Uterus (tissue), 3 donors: ENCODE measurements at regions not wholly inside any gene's neighbourhood (a gene's known extent, or its start where the extent isn't known, plus 50 kb on each side); places are given as distances from the start of the nearest gene placed in this dataset.

Source experiments
- DNase-seq, 2 donors: peaks; one replicate each; pipeline ENCODE4 v3.0.0-alpha.2; 2019 to 2020
- H3K27ac ChIP-seq, 2 donors: fragments of 200-600 bp; sonication (generic); 1 replicate in 1 of 2; 2 replicates in 1 of 2; pipeline ENCODE4 v1.5.1; 2016 to 2018
- H3K27me3 ChIP-seq, 2 donors: fragments of 200-600 bp; sonication (generic); one replicate each; pipeline ENCODE4 v1.5.1; 2018 to 2019; ENCODE audit warnings: control low read depth in 1 of 2
- H3K36me3 ChIP-seq, 2 donors: fragments of 200-600 bp; sonication (generic); one replicate each; pipeline ENCODE4 v1.5.1; 2019; ENCODE audit warnings: control low read depth in 1 of 2
- H3K4me1 ChIP-seq, 2 donors: fragments of 200-600 bp; sonication (generic); one replicate each; pipeline ENCODE4 v1.5.1; 2018 to 2019; ENCODE audit warnings: control low read depth in 1 of 2
- H3K4me3 ChIP-seq, 2 donors: fragments of 200-600 bp; sonication (generic); 1 replicate in 1 of 2; 2 replicates in 1 of 2; pipeline ENCODE4 v1.5.1; 2018 to 2019; ENCODE audit warnings: mild to moderate bottlenecking in 1 of 2
- H3K9me3 ChIP-seq, 2 donors: fragments of 200-600 bp; sonication (generic); one replicate each; pipeline ENCODE4 v1.5.1; 2019; ENCODE audit warnings: control low read depth in 1 of 2
- POLR2A ChIP-seq, 2 donors: fragments of 450-650 bp; IDR thresholded peaks; one replicate each; pipeline ENCODE4 v1.6.1; 2016; ENCODE audit warnings: antibody characterized with exemption in 2 of 2, mild to moderate bottlenecking in 1 of 2, moderate library complexity in 1 of 2
- intact Hi-C: fragments of 100-400 bp; cut with DNase I; formaldehyde crosslinking; loops from one replicate; pipeline ENCODE4 v1.15.1; 2023; ENCODE audit warnings: low total_unique reads
- TF ChIP-seq, protein P1 (sequence below), 4 experiments: fragments of 200-600 bp in 2 of 4; fragments of 450-650 bp in 2 of 4; sonication (generic) in 2 of 4; IDR thresholded peaks; one replicate each; pipeline ENCODE4 v1.5.1; 2016 to 2019; ENCODE audit warnings: antibody characterized with exemption in 4 of 4, mild to moderate bottlenecking in 2 of 4, moderate library complexity in 1 of 4
- donor health status: DM: yes; HTN: yes; CAD: no.

DNA sequence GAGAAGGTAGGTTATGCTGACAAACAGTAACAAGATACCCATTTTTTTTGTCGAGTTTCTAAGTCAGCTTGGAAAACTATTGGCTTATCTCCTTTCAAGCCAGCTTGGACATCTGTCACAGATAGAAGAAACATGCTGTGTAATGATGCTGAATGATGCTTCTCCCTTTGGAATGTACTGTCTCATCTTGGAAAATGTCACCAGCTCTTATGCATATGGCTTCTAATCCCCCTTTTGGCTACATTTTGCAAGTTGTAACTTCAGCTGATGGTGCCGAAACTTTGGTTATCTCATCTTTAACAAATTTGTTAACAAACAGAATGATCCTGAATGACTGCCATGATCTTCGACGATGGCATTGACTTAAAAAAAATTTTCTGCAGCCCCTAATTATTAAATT, 68.8 kb upstream of the ST6GALNAC3 start:
- no peak for DNase-seq
- Histone ChIP-seq H3K4me3 (no peak overlapping the region), H3K36me3 (no peaks in the 10 kb centered on the region), H3K9me3 (no peaks in the 10 kb centered on the region), H3K27ac (no peak overlapping the region), H3K27me3 (no peaks in the 10 kb centered on the region), H3K4me1 (no peaks in the 10 kb centered on the region)
- intact Hi-C loops: no loop called here
- no peak for TF ChIP-seq POLR2A (IDR thresholded peaks at IDR 0.05)
- TF ChIP-seq, protein P1, sequence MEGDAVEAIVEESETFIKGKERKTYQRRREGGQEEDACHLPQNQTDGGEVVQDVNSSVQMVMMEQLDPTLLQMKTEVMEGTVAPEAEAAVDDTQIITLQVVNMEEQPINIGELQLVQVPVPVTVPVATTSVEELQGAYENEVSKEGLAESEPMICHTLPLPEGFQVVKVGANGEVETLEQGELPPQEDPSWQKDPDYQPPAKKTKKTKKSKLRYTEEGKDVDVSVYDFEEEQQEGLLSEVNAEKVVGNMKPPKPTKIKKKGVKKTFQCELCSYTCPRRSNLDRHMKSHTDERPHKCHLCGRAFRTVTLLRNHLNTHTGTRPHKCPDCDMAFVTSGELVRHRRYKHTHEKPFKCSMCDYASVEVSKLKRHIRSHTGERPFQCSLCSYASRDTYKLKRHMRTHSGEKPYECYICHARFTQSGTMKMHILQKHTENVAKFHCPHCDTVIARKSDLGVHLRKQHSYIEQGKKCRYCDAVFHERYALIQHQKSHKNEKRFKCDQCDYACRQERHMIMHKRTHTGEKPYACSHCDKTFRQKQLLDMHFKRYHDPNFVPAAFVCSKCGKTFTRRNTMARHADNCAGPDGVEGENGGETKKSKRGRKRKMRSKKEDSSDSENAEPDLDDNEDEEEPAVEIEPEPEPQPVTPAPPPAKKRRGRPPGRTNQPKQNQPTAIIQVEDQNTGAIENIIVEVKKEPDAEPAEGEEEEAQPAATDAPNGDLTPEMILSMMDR (IDR thresholded peaks at IDR 0.05): no peak

DNA sequence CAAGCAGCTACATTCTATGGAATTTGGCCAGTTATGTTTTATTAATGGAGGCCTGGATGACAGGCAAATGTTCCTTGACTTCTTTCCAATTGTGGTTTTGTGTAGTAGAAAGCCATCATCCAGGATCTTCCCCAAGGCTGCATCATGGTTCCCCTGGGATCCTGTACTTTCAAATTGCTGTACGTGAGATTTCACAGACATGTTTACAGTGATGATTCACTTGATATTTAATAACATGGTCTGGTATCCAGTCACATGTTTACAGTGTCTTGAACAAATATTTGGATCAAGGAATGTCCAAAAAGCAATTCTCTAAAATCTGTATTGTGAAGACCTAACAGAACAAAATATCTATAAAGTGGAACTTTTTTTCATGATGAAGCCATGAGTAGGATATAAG, 68.3 kb upstream of the ST6GALNAC3 start:
- H3K4me1 ChIP-seq: no peaks in the 10 kb centered on the region
- no peak for DNase-seq
- intact Hi-C loops: no loop called here
- H3K27me3 ChIP-seq: no peaks in the 10 kb centered on the region
- no peak overlapping the region for H3K4me3 ChIP-seq
- H3K9me3 ChIP-seq: no peaks in the 10 kb centered on the region
- H3K36me3 ChIP-seq: no peaks in the 10 kb centered on the region
- TF ChIP-seq POLR2A (IDR thresholded peaks at IDR 0.05): no peak
- TF ChIP-seq, protein P1 (IDR thresholded peaks at IDR 0.05): no peak
- no peak overlapping the region for H3K27ac ChIP-seq

DNA sequence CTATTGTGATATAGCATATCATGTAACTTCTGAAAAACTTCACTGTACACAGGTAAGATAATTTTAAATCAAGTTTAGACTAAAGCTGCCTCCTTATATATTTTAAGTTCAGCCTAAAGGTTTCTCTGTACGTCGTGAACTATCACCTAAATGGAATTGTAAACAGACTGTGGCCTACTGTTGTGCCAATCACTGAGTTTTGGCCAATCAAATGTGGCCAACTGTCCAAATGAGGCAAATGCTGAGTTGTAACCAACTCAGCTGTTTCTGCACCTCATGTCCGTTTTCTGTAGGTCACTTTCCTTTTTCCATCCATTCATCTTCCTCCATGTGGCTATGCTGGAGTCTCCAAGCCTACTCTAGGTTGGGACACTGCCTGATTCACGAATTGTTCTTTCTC, 63.7 kb upstream of the ST6GALNAC3 start:
- no peak for DNase-seq
- TF ChIP-seq, protein P1 (IDR thresholded peaks at IDR 0.05): no peak
- no peak for TF ChIP-seq POLR2A (IDR thresholded peaks at IDR 0.05)
- intact Hi-C loops: no loop called here
- H3K4me3 ChIP-seq: no peak overlapping the region
- no peaks in the 10 kb centered on the region for H3K9me3 ChIP-seq
- H3K36me3 ChIP-seq: no peaks in the 10 kb centered on the region
- no peak overlapping the region for H3K27ac ChIP-seq
- no peaks in the 10 kb centered on the region for H3K4me1 ChIP-seq
- H3K27me3 ChIP-seq: no peaks in the 10 kb centered on the region

DNA sequence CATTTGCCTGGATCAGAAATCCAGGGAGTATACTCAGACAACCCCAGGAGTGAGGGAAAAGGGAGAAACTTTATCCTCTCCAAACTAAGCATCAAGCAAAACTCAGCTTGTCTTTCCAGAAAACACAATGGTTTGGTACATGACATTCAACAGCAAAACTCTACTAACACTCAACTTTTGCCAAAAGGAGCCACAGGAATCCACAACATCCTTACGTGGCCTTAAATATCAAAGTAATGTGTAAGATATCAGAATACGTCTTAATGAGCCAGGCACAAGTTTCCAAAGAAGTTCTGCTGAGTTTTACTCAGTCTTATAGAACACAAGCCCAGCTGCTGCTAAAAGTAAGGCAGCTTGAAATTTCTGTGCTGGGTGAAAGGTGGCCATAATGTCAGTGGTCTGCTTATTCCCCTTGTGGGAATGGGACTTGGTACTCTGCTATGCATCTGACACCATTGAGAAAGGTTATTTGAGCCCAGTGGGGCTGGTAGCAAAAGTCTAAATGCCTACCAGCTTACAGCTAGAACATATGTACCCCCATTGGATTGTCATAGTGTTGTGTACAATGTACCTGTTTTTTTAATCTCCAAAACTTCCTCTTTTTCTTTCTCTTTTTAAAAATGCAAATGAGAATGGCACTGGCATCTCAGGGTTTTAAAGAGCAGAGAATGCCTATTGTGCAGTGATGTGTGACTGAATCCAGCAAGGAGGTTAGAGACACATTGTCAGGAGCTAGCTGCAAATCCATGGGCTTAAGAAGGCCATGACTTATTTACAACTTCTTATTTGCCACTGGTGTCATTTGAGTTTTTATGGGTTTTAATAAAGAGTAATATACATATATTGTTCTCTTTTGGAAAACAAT, 62.0 kb upstream of the ST6GALNAC3 start:
- intact Hi-C loops: no loop called here
- no peak for DNase-seq
- Histone ChIP-seq H3K9me3 (no peaks in the 10 kb centered on the region), H3K27ac (no peak overlapping the region), H3K4me3 (no peak overlapping the region), H3K36me3 (no peaks in the 10 kb centered on the region), H3K27me3 (no peaks in the 10 kb centered on the region), H3K4me1 (no peaks in the 10 kb centered on the region)
- TF ChIP-seq POLR2A (IDR thresholded peaks at IDR 0.05): no peak
- TF ChIP-seq, protein P1 (IDR thresholded peaks at IDR 0.05): no peak

DNA sequence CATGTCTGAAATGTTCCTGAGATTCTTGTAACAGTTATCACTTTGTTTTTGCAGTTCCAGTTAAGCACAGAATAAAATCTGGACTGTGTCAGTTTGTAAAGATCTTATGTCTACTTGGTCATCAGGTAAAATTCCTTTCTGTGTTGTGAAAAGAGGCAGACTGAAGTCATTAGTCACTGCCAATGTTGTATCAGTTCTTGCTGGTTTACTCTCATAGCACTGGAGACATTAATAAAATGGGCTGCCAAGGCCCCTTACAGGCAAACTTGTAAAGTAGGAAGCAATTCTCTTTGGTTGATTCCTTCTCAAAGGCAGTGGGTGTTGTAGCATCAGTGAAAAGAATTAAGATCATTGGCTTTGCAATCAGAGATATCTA, 61.4 kb upstream of the ST6GALNAC3 start:
- Histone ChIP-seq H3K36me3 (no peaks in the 10 kb centered on the region), H3K9me3 (no peaks in the 10 kb centered on the region), H3K4me3 (no peak overlapping the region), H3K27me3 (no peaks in the 10 kb centered on the region), H3K4me1 (no peaks in the 10 kb centered on the region), H3K27ac (no peak overlapping the region)
- TF ChIP-seq, protein P1 (IDR thresholded peaks at IDR 0.05): no peak
- no peak for TF ChIP-seq POLR2A (IDR thresholded peaks at IDR 0.05)
- intact Hi-C loops: no loop called here
- no peak for DNase-seq
